HG02798 (cell line): ENCODE measurements at regions not wholly inside any gene's neighbourhood (a gene's known extent, or its start where the extent isn't known, plus 50 kb on each side); places are given as distances from the start of the nearest gene placed in this dataset.

Experiments used
- ATAC-seq: cut with Tn5 transposase; IDR thresholded peaks from one replicate; pipeline ENCODE4 v1.9.1; 2021; ENCODE audit warnings: mild to moderate bottlenecking; ENCODE audit not compliant: unreplicated experiment, poor library complexity

- ATAC-seq: no peak
These were observed 231.1 kb downstream of the NR2F2 start for GRCh38 chr15:96561593-96561992.

GRCh38 chr15:96564546-96564945 is 234.0 kb downstream of the NR2F2 start:
- ATAC-seq: no peak

- ATAC-seq: no peak
These were observed 234.8 kb downstream of the NR2F2 start for GRCh38 chr15:96565266-96565665.

GRCh38 chr15:96574782-96575181 is 244.3 kb downstream of the NR2F2 start:
- no peak for ATAC-seq

GRCh38 chr15:96576596-96576995 is 246.1 kb downstream of the NR2F2 start:
- no peak for ATAC-seq

- no peak for ATAC-seq
These were observed 247.9 kb downstream of the NR2F2 start for GRCh38 chr15:96578393-96578792.

- ATAC-seq: no peak
These were observed 250.9 kb downstream of the NR2F2 start for GRCh38 chr15:96581371-96581770.

GRCh38 chr15:96582473-96582872 is 252.0 kb downstream of the NR2F2 start:
- no peak for ATAC-seq

GRCh38 chr15:96583671-96584070 is 253.2 kb downstream of the NR2F2 start:
- ATAC-seq: no peak

- no peak for ATAC-seq
These were observed 255.2 kb downstream of the NR2F2 start for GRCh38 chr15:96585484-96586386.

- ATAC-seq: no peak
These were observed 256.4 kb downstream of the NR2F2 start for GRCh38 chr15:96586901-96587300.

GRCh38 chr15:96589864-96590263 is 259.4 kb downstream of the NR2F2 start:
- ATAC-seq: no peak

GRCh38 chr15:96593735-96594134 is 263.2 kb downstream of the NR2F2 start:
- ATAC-seq: no peak

GRCh38 chr15:96595951-96596350 is 265.5 kb downstream of the NR2F2 start:
- no peak for ATAC-seq

- no peak for ATAC-seq
These were observed 268.0 kb downstream of the NR2F2 start for GRCh38 chr15:96598514-96598913.

GRCh38 chr15:96599268-96599667 is 268.8 kb downstream of the NR2F2 start:
- ATAC-seq: no peak

GRCh38 chr15:96600350-96600749 is 269.9 kb downstream of the NR2F2 start:
- ATAC-seq: no peak

- ATAC-seq: no peak
These were observed 276.1 kb downstream of the NR2F2 start for GRCh38 chr15:96606617-96607016.

GRCh38 chr15:96610757-96611156 is 280.3 kb downstream of the NR2F2 start:
- ATAC-seq: no peak

- no peak for ATAC-seq
These were observed 282.4 kb downstream of the NR2F2 start for GRCh38 chr15:96612917-96613316.

GRCh38 chr15:96619174-96619573 is 288.7 kb downstream of the NR2F2 start:
- no peak for ATAC-seq

- ATAC-seq: no peak
These were observed 292.2 kb downstream of the NR2F2 start for GRCh38 chr15:96622714-96623113.
